Right lobe of liver (tissue), 4 donors: ENCODE measurements at regions not wholly inside any gene's neighbourhood (a gene's known extent, or its start where the extent isn't known, plus 50 kb on each side); places are given as distances from the start of the nearest gene placed in this dataset.
"Not testable (repeated sequence)": the region's sequence is repeated elsewhere in the genome, so short reads cannot be mapped to it uniquely, and the experiment has no call there.

Experiments
- POLR2A ChIP-seq: fragments of 450-650 bp; IDR thresholded peaks from one replicate; pipeline ENCODE4 v1.6.1; 2017; ENCODE audit warnings: antibody characterized with exemption, mild to moderate bottlenecking
- TF ChIP-seq, protein P1 (sequence below), 4 donors: fragments of 200-600 bp in 3 of 4; fragments of 450-650 bp in 1 of 4; IDR thresholded peaks; one replicate each; pipeline versions ENCODE4 v1.5.1 to v1.8.0; 2016 to 2022; ENCODE audit warnings: antibody characterized with exemption in 4 of 4, mild to moderate bottlenecking in 2 of 4
- donor health status: DM: no; HTN: no; CAD: no.
- donor health status: DM: no; HTN: no; CAD: no.
- donor health status: DM: no; HTN: yes; CAD: no.

- TF ChIP-seq, protein P1, sequence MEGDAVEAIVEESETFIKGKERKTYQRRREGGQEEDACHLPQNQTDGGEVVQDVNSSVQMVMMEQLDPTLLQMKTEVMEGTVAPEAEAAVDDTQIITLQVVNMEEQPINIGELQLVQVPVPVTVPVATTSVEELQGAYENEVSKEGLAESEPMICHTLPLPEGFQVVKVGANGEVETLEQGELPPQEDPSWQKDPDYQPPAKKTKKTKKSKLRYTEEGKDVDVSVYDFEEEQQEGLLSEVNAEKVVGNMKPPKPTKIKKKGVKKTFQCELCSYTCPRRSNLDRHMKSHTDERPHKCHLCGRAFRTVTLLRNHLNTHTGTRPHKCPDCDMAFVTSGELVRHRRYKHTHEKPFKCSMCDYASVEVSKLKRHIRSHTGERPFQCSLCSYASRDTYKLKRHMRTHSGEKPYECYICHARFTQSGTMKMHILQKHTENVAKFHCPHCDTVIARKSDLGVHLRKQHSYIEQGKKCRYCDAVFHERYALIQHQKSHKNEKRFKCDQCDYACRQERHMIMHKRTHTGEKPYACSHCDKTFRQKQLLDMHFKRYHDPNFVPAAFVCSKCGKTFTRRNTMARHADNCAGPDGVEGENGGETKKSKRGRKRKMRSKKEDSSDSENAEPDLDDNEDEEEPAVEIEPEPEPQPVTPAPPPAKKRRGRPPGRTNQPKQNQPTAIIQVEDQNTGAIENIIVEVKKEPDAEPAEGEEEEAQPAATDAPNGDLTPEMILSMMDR (IDR thresholded peaks at IDR 0.05), result not testable (repeated sequence)
- TF ChIP-seq POLR2A, result not testable (repeated sequence)
Observed at GRCh38 chr1:214870426-214870825, 212.1 kb upstream of the KCNK2 start.
